Endothelial cell (in vitro differentiated cells): ENCODE measurements at regions not wholly inside any gene's neighbourhood (a gene's known extent, or its start where the extent isn't known, plus 50 kb on each side); places are given as distances from the start of the nearest gene placed in this dataset.

Experiments used
- DNase-seq: peaks from one replicate; pipeline ENCODE4 v3.0.0; 2021; ENCODE audit warnings: low spot score
- H3K27ac Mint-ChIP-seq: one replicate; pipeline ENCODE4 v1.8.0; 2021; ENCODE audit warnings: mixed read lengths, inconsistent platforms; ENCODE audit not compliant: unreplicated experiment
- H3K27me3 Mint-ChIP-seq: one replicate; pipeline ENCODE4 v1.8.0; 2021; ENCODE audit warnings: mild to moderate bottlenecking, moderate library complexity, mixed read lengths, inconsistent platforms; ENCODE audit not compliant: unreplicated experiment
- H3K36me3 Mint-ChIP-seq: one replicate; pipeline ENCODE4 v1.8.0; 2021; ENCODE audit warnings: mild to moderate bottlenecking, low read depth, mixed read lengths, inconsistent platforms; ENCODE audit not compliant: unreplicated experiment
- H3K4me1 Mint-ChIP-seq: one replicate; pipeline ENCODE4 v1.8.0; 2021; ENCODE audit warnings: mild to moderate bottlenecking, mixed read lengths, inconsistent platforms; ENCODE audit not compliant: unreplicated experiment
- H3K4me3 Mint-ChIP-seq: one replicate; pipeline ENCODE4 v1.8.0; 2021; ENCODE audit warnings: mild to moderate bottlenecking, mixed read lengths, inconsistent platforms; ENCODE audit not compliant: unreplicated experiment
- H3K9me3 Mint-ChIP-seq: one replicate; pipeline ENCODE4 v1.8.0; 2021; ENCODE audit warnings: mixed read lengths, inconsistent platforms; ENCODE audit not compliant: unreplicated experiment
- CTCF ChIP-seq: fragments of 200-600 bp; sonication (generic); IDR thresholded peaks from one replicate; pipeline ENCODE4 v1.5.0; 2021; ENCODE audit warnings: antibody characterized with exemption; ENCODE audit not compliant: unreplicated experiment

- H3K4me3 Mint-ChIP-seq = no peak overlapping the region
- no peak for TF ChIP-seq CTCF
- no peaks in the 10 kb centered on the region for H3K9me3 Mint-ChIP-seq
- H3K27me3 Mint-ChIP-seq = no peaks in the 10 kb centered on the region
- DNase-seq = no peak
- no peaks in the 10 kb centered on the region for H3K36me3 Mint-ChIP-seq
- H3K4me1 Mint-ChIP-seq = no peaks in the 10 kb centered on the region
- no peak overlapping the region for H3K27ac Mint-ChIP-seq
Measured at GRCh38 chr5:3698412-3698811, 102.8 kb downstream of the IRX1 start.

- no peaks in the 10 kb centered on the region for H3K27me3 Mint-ChIP-seq
- no peaks in the 10 kb centered on the region for H3K4me1 Mint-ChIP-seq
- H3K36me3 Mint-ChIP-seq = no peaks in the 10 kb centered on the region
- H3K9me3 Mint-ChIP-seq = no peaks in the 10 kb centered on the region
- no peak overlapping the region for H3K27ac Mint-ChIP-seq
- H3K4me3 Mint-ChIP-seq = no peak overlapping the region
- no peak for DNase-seq
- no peak for TF ChIP-seq CTCF
Measured at GRCh38 chr5:3701694-3702093, 106.1 kb downstream of the IRX1 start.

GRCh38 chr5:3704661-3705060, 109.0 kb downstream of the IRX1 start:
- Mint-ChIP-seq H3K36me3 (no peaks in the 10 kb centered on the region), H3K9me3 (peaks cover 4% of the 10 kb centered on the region), H3K27me3 (peaks cover 2% of the 10 kb centered on the region), H3K27ac (no peak overlapping the region), H3K4me1 (no peaks in the 10 kb centered on the region), H3K4me3 (no peak overlapping the region)
- no peak for DNase-seq
- no peak for TF ChIP-seq CTCF

- DNase-seq = no peak
- peaks cover 2% of the 10 kb centered on the region for H3K27me3 Mint-ChIP-seq
- H3K36me3 Mint-ChIP-seq = no peaks in the 10 kb centered on the region
- TF ChIP-seq CTCF = no peak
- H3K9me3 Mint-ChIP-seq = peaks cover 4% of the 10 kb centered on the region
- no peak overlapping the region for H3K27ac Mint-ChIP-seq
- H3K4me3 Mint-ChIP-seq = no peak overlapping the region
- H3K4me1 Mint-ChIP-seq = no peaks in the 10 kb centered on the region
Measured at GRCh38 chr5:3709068-3709716, 113.6 kb downstream of the IRX1 start.

GRCh38 chr5:3709717-3710348, 114.2 kb downstream of the IRX1 start:
- DNase-seq = no peak
- TF ChIP-seq CTCF = no peak
- H3K4me1 Mint-ChIP-seq = no peaks in the 10 kb centered on the region

More at GRCh38 chr5:3709717-3710348, 114.2 kb downstream of the IRX1 start:
- Mint-ChIP-seq H3K27ac (no peak overlapping the region), H3K4me3 (no peak overlapping the region), H3K36me3 (no peaks in the 10 kb centered on the region), H3K9me3 (peaks cover 4% of the 10 kb centered on the region), H3K27me3 (peaks cover 2% of the 10 kb centered on the region)
